Activated CD8-positive, alpha-beta memory T cell treated with anti-CD3 and anti-CD28 coated beads, Interleukin-2, amount 50 U/mL, for 1 hour (primary cell): ENCODE measurements at regions not wholly inside any gene's neighbourhood (a gene's known extent, or its start where the extent isn't known, plus 50 kb on each side); places are given as distances from the start of the nearest gene placed in this dataset.

Experiments
- DNase-seq: peaks from one replicate; pipeline ENCODE4 v3.0.0-alpha.2; 2020; ENCODE audit errors: extremely low read depth

- DNase-seq = no peak
Measured at GRCh38 chrX:107560980-107561379, 67.3 kb upstream of the PRPS1 start.

GRCh38 chrX:107561468-107562215, 66.7 kb upstream of the PRPS1 start:
- no peak for DNase-seq

GRCh38 chrX:107562482-107562881, 65.8 kb upstream of the PRPS1 start:
- DNase-seq = no peak

GRCh38 chrX:107563824-107564223, 64.5 kb upstream of the PRPS1 start:
- DNase-seq = no peak

GRCh38 chrX:107565015-107565414, 63.3 kb upstream of the PRPS1 start:
- DNase-seq = no peak

GRCh38 chrX:107565931-107566603, 62.2 kb upstream of the PRPS1 start:
- DNase-seq = no peak

- DNase-seq = no peak
Measured at GRCh38 chrX:107566604-107567262, 61.6 kb upstream of the PRPS1 start.

- no peak for DNase-seq
Measured at GRCh38 chrX:107567370-107567769, 60.9 kb upstream of the PRPS1 start.

- no peak for DNase-seq
Measured at GRCh38 chrX:107571296-107571998, 56.9 kb upstream of the PRPS1 start.

- no peak for DNase-seq
Measured at GRCh38 chrX:107573016-107573415, 55.3 kb upstream of the PRPS1 start.

GRCh38 chrX:107574054-107574683, 54.1 kb upstream of the PRPS1 start:
- no peak for DNase-seq

- no peak for DNase-seq
Measured at GRCh38 chrX:107574711-107575110, 53.6 kb upstream of the PRPS1 start.

- DNase-seq = no peak
Measured at GRCh38 chrX:107576392-107576791, 51.9 kb upstream of the PRPS1 start.

- DNase-seq = no peak
Measured at GRCh38 chrX:107576841-107577240, 51.5 kb upstream of the PRPS1 start.

GRCh38 chrX:107577933-107578332, 50.4 kb upstream of the PRPS1 start:
- DNase-seq = no peak
